ENCODE measurements at regions not wholly inside any gene's neighbourhood (a gene's known extent, or its start where the extent isn't known, plus 50 kb on each side); places are given as distances from the start of the nearest gene placed in this dataset.

GRCh38 chr1:64363616-64364015, 106.3 kb upstream of the CACHD1 start:
- Mint-ChIP-seq H3K4me1 (peaks cover 12% of the 10 kb centered on the region), H3K9me3 (peaks cover under 1% of the 10 kb centered on the region; the same call in 1 of the 2 replicates), H3K27ac (no peak overlapping the region), H3K27me3 (ENCODE audit: low read depth) (peaks cover 15% of the 10 kb centered on the region), H3K4me3 (no peak overlapping the region), H3K36me3 (no peaks in the 10 kb centered on the region)
- no peak for DNase-seq (ENCODE audit: low spot score)
- ChIA-PET CTCF (no interaction called here), POLR2A (no interaction called here)
- no peak for TF ChIP-seq RELA (CRISPR knock-in tag; IDR thresholded peaks at IDR 0.05; ENCODE audit: borderline replicate concordance)
- TF ChIP-seq CREB1 (CRISPR knock-in tag; IDR thresholded peaks at IDR 0.05): no peak
- TF ChIP-seq GRHL2 (CRISPR knock-in tag; IDR thresholded peaks at IDR 0.05; ENCODE audit: insufficient replicate concordance, severe bottlenecking): no peak
- TF ChIP-seq AFF4 (CRISPR knock-in tag; IDR thresholded peaks at IDR 0.05; ENCODE audit: borderline replicate concordance): no peak
- no peak for TF ChIP-seq ARID4B (CRISPR knock-in tag; IDR thresholded peaks at IDR 0.05; ENCODE audit: borderline replicate concordance)
- no peak for TF ChIP-seq ZMAT4 (CRISPR knock-in tag; IDR thresholded peaks at IDR 0.05)
- TF ChIP-seq NFYB (CRISPR knock-in tag; conservative IDR thresholded peaks at IDR 0.05; ENCODE audit: low read depth): no peak
- no peak for TF ChIP-seq GTF2I (CRISPR knock-in tag; conservative IDR thresholded peaks at IDR 0.05)
- ATAC-seq: no peak

GRCh38 chr1:64366821-64367220, 103.1 kb upstream of the CACHD1 start:
- ChIA-PET CTCF (no interaction called here), POLR2A (no interaction called here)
- Mint-ChIP-seq H3K27ac (no peak overlapping the region), H3K27me3 (ENCODE audit: low read depth) (peaks cover 11% of the 10 kb centered on the region), H3K9me3 (peaks cover 10% of the 10 kb centered on the region), H3K36me3 (no peaks in the 10 kb centered on the region), H3K4me3 (no peak overlapping the region), H3K4me1 (peaks cover 3% of the 10 kb centered on the region)
- no peak for DNase-seq (ENCODE audit: low spot score)
- TF ChIP-seq RELA (CRISPR knock-in tag; IDR thresholded peaks at IDR 0.05; ENCODE audit: borderline replicate concordance) (no peak), EMX1 (CRISPR knock-in tag; IDR thresholded peaks at IDR 0.05) (no peak), TEAD4 (CRISPR knock-in tag; IDR thresholded peaks at IDR 0.05) (no peak), ZBTB21 (CRISPR knock-in tag; IDR thresholded peaks at IDR 0.05; ENCODE audit: borderline replicate concordance) (no peak), ATF6 (CRISPR knock-in tag; IDR thresholded peaks at IDR 0.05) (no peak), TCF7 (CRISPR knock-in tag; IDR thresholded peaks at IDR 0.05; ENCODE audit: low read depth) (no peak), CTCF (IDR thresholded peaks at IDR 0.05) (no peak), ZNF671 (CRISPR knock-in tag; IDR thresholded peaks at IDR 0.05) (no peak), FOXK1 (CRISPR knock-in tag; IDR thresholded peaks at IDR 0.05) (no peak)
- no peak for ATAC-seq

Data from WTC11 (cell line).